GM12878 (cell line): ENCODE measurements at regions not wholly inside any gene's neighbourhood (a gene's known extent, or its start where the extent isn't known, plus 50 kb on each side); places are given as distances from the start of the nearest gene placed in this dataset.

ENCODE experiments used
- BCL11A ChIP-seq: IDR thresholded peaks from 2 replicates; pipeline ENCODE4 v1.6.1; 2011; ENCODE audit warnings: low read depth, low read length
- POLR2A ChIP-seq: IDR thresholded peaks from 2 replicates; pipeline ENCODE4 v1.6.1; 2011; ENCODE audit warnings: low read depth, mild to moderate bottlenecking, low read length
- POLR2AphosphoS5 ChIP-seq: IDR thresholded peaks from 2 replicates; pipeline ENCODE4 v1.6.1; 2011; ENCODE audit warnings: mild to moderate bottlenecking, low read length, inconsistent platforms
- TARDBP ChIP-seq: IDR thresholded peaks from 2 replicates; pipeline ENCODE4 v1.6.1; 2016; ENCODE audit warnings: borderline replicate concordance
- TF ChIP-seq, protein P1 (sequence below), 3 experiments: IDR thresholded peaks in 2 of 3; conservative IDR thresholded peaks in 1 of 3; 2 replicates each; pipeline ENCODE4 v1.5.1; 2011; ENCODE audit warnings: low read depth in 3 of 3, low read length in 3 of 3, mild to moderate bottlenecking in 3 of 3, control low read depth in 2 of 3, moderate library complexity in 2 of 3, inconsistent platforms in 1 of 3, mixed read lengths in 1 of 3; ENCODE audit not compliant: control insufficient read depth in 2 of 3, insufficient read depth in 1 of 3; ENCODE audit errors: extremely low read depth in 1 of 3
- TF ChIP-seq, protein P2 (sequence below): fragments of 450-650 bp; conservative IDR thresholded peaks from 2 replicates; pipeline ENCODE4 v1.6.1; 2017; ENCODE audit warnings: mild to moderate bottlenecking, moderate library complexity

DNA sequence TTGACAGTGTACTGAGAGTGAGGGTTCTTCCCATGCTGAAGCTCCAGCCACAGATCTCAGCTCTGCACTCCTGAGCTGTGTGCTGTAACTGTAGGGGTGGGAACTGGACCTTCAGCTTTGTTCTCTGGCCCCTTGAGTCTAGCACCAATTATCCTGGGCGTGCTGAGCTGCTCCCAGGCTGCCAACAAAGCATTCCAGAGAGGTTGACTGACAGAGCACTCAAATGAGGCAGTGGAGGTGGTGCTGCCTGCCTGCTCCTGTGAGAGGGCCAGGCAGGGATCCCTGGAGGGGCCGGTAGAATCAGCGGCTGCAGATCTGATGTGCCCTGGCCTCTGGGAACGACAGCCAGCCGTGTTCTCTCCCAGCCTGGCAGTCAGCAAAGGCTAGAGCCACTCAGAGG lies 375.7 kb upstream of the AADAT start:
- TF ChIP-seq, protein P1, sequence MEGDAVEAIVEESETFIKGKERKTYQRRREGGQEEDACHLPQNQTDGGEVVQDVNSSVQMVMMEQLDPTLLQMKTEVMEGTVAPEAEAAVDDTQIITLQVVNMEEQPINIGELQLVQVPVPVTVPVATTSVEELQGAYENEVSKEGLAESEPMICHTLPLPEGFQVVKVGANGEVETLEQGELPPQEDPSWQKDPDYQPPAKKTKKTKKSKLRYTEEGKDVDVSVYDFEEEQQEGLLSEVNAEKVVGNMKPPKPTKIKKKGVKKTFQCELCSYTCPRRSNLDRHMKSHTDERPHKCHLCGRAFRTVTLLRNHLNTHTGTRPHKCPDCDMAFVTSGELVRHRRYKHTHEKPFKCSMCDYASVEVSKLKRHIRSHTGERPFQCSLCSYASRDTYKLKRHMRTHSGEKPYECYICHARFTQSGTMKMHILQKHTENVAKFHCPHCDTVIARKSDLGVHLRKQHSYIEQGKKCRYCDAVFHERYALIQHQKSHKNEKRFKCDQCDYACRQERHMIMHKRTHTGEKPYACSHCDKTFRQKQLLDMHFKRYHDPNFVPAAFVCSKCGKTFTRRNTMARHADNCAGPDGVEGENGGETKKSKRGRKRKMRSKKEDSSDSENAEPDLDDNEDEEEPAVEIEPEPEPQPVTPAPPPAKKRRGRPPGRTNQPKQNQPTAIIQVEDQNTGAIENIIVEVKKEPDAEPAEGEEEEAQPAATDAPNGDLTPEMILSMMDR (IDR thresholded peaks at IDR 0.05 in 2 of 3, conservative IDR thresholded peaks at IDR 0.05 in 1 of 3; ENCODE audit: control insufficient read depth in 2 of 3, extremely low read depth in 1 of 3, insufficient read depth in 1 of 3, low read depth in 3 of 3, low read length in 3 of 3), result no peak
- TF ChIP-seq, protein P2, sequence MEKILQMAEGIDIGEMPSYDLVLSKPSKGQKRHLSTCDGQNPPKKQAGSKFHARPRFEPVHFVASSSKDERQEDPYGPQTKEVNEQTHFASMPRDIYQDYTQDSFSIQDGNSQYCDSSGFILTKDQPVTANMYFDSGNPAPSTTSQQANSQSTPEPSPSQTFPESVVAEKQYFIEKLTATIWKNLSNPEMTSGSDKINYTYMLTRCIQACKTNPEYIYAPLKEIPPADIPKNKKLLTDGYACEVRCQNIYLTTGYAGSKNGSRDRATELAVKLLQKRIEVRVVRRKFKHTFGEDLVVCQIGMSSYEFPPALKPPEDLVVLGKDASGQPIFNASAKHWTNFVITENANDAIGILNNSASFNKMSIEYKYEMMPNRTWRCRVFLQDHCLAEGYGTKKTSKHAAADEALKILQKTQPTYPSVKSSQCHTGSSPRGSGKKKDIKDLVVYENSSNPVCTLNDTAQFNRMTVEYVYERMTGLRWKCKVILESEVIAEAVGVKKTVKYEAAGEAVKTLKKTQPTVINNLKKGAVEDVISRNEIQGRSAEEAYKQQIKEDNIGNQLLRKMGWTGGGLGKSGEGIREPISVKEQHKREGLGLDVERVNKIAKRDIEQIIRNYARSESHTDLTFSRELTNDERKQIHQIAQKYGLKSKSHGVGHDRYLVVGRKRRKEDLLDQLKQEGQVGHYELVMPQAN, result no peak
- TF ChIP-seq TARDBP, result no peak
- TF ChIP-seq POLR2AphosphoS5, result no peak
- TF ChIP-seq POLR2A, result no peak
- TF ChIP-seq BCL11A, result no peak
